SKM-1 treated with dmso at 0.1 percent for 144 hours (cell line): ENCODE measurements at regions not wholly inside any gene's neighbourhood (a gene's known extent, or its start where the extent isn't known, plus 50 kb on each side); places are given as distances from the start of the nearest gene placed in this dataset.
"Not testable (repeated sequence)": the region's sequence is repeated elsewhere in the genome, so short reads cannot be mapped to it uniquely, and the experiment has no call there.

Experiments used
- DNase-seq: peaks from one replicate; lab custom pipeline; 2025; ENCODE audit not compliant: unreplicated experiment; lab: John Stamatoyannopoulos, UW

GRCh38 chr12:69179786-69180185 is 59.6 kb upstream of the CPSF6 start:
- no peak for DNase-seq

GRCh38 chr12:69187572-69187971 is 51.8 kb upstream of the CPSF6 start:
- DNase-seq: not testable (repeated sequence)

- DNase-seq: no peak
Measured at GRCh38 chr12:69189378-69189978, 49.9 kb upstream of the CPSF6 start.
